ENCODE measurements at regions not wholly inside any gene's neighbourhood (a gene's known extent, or its start where the extent isn't known, plus 50 kb on each side); places are given as distances from the start of the nearest gene placed in this dataset.

- no peak for TF ChIP-seq CTCF (conservative IDR thresholded peaks at IDR 0.05 in 1 of 2, IDR thresholded peaks at IDR 0.05 in 1 of 2; ENCODE audit: low read depth in 1 of 2, low read length in 2 of 2)
- TF ChIP-seq EZH2 (IDR thresholded peaks at IDR 0.05; ENCODE audit: low read length, missing control alignments): no peak
Measured at GRCh38 chr10:44848211-44848610, 62.9 kb upstream of the TMEM72 start.
